ENCODE measurements at regions not wholly inside any gene's neighbourhood (a gene's known extent, or its start where the extent isn't known, plus 50 kb on each side); places are given as distances from the start of the nearest gene placed in this dataset.

DNA sequence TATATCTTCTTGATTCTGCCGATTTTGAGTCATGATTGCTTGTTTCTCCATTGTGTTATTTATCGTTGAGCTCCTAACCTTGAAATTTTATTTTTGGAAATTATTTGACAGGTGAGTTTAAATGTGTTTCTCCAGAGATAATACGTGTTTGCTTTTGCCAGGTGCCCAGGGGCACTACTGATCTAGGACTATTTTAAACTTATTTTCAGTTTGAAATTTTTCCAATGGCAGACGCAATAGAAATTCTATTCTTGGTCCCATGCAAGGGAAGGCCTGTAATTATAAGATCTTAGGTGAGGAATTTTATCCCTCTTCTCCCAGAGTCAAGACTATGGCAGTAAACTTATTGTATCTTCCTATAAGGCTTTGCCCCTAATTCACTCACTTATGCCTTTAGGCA, 252.8 kb downstream of the AEBP2 start:
- CTCF ChIA-PET = interaction anchor here (0.8 kb wide), 1 partner anchor 522 kb away, joined by 7 read pairs; no protein-coding TSS in a partner anchor
- TF ChIP-seq ZNF384 (IDR thresholded peaks at IDR 0.05) (no peak), SP1 (IDR thresholded peaks at IDR 0.05) (no peak), FOXK2 (IDR thresholded peaks at IDR 0.05) (no peak), SUZ12 (IDR thresholded peaks at IDR 0.05) (no peak), CTBP1 (IDR thresholded peaks at IDR 0.05; ENCODE audit: borderline replicate concordance) (no peak), FOXA1 (IDR thresholded peaks at IDR 0.05) (no peak), BHLHE40 (IDR thresholded peaks at IDR 0.05; ENCODE audit: borderline replicate concordance) (no peak), L3MBTL2 (conservative IDR thresholded peaks at IDR 0.05) (no peak), FOXM1 (IDR thresholded peaks at IDR 0.05; ENCODE audit: borderline replicate concordance) (no peak), HDGF (IDR thresholded peaks at IDR 0.05; ENCODE audit: borderline replicate concordance) (no peak), NFRKB (IDR thresholded peaks at IDR 0.05) (no peak), ELF4 (IDR thresholded peaks at IDR 0.05) (no peak), ARNT (IDR thresholded peaks at IDR 0.05) (no peak), LEF1 (IDR thresholded peaks at IDR 0.05; ENCODE audit: borderline replicate concordance) (no peak), TARDBP (IDR thresholded peaks at IDR 0.05) (no peak)
- TF ChIP-seq, protein P1, sequence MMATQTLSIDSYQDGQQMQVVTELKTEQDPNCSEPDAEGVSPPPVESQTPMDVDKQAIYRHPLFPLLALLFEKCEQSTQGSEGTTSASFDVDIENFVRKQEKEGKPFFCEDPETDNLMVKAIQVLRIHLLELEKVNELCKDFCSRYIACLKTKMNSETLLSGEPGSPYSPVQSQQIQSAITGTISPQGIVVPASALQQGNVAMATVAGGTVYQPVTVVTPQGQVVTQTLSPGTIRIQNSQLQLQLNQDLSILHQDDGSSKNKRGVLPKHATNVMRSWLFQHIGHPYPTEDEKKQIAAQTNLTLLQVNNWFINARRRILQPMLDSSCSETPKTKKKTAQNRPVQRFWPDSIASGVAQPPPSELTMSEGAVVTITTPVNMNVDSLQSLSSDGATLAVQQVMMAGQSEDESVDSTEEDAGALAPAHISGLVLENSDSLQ (IDR thresholded peaks at IDR 0.05) = no peak
- no peak for DNase-seq (ENCODE audit: extremely low spot score)
- POLR2A ChIA-PET = no interaction called here

DNA sequence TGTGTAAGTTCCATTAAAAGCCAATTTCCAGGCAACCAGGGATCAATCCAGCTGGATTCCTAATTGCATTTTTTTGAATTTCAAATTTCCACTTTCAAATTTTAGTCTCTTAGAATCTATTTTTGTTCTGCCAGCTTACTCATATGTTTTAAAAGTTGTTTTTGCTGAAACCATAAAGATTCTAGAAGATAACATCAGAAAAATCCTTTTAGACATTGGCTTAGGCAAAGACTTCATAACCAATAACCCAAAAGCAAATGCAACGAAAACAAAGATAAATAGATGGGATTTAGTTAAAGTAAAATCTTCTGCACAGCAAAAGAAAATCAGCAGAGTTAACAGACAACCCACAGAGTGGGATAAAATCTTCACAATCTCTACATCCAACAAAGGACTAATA, 253.3 kb downstream of the AEBP2 start:
- DNase-seq (ENCODE audit: extremely low spot score) = no peak
- TF ChIP-seq CTBP1 (IDR thresholded peaks at IDR 0.05; ENCODE audit: borderline replicate concordance) = no peak
- no peak for TF ChIP-seq SUZ12 (IDR thresholded peaks at IDR 0.05)
- TF ChIP-seq ARNT (IDR thresholded peaks at IDR 0.05) = no peak
- TF ChIP-seq, protein P1 (IDR thresholded peaks at IDR 0.05) = no peak
- TF ChIP-seq NFRKB (IDR thresholded peaks at IDR 0.05) = no peak
- TF ChIP-seq FOXM1 (IDR thresholded peaks at IDR 0.05; ENCODE audit: borderline replicate concordance) = no peak
- no peak for TF ChIP-seq BHLHE40 (IDR thresholded peaks at IDR 0.05; ENCODE audit: borderline replicate concordance)
- no peak for TF ChIP-seq ZNF384 (IDR thresholded peaks at IDR 0.05)
- TF ChIP-seq ELF4 (IDR thresholded peaks at IDR 0.05) = no peak
- TF ChIP-seq FOXA1 (IDR thresholded peaks at IDR 0.05) = no peak
- no peak for TF ChIP-seq FOXK2 (IDR thresholded peaks at IDR 0.05)
- no peak for TF ChIP-seq HDGF (IDR thresholded peaks at IDR 0.05; ENCODE audit: borderline replicate concordance)
- no peak for TF ChIP-seq LEF1 (IDR thresholded peaks at IDR 0.05; ENCODE audit: borderline replicate concordance)
- no peak for TF ChIP-seq TARDBP (IDR thresholded peaks at IDR 0.05)
- TF ChIP-seq L3MBTL2 (conservative IDR thresholded peaks at IDR 0.05) = no peak
- no peak for TF ChIP-seq SP1 (IDR thresholded peaks at IDR 0.05)
- POLR2A ChIA-PET = no interaction called here
- CTCF ChIA-PET = interaction anchor here (0.8 kb wide), 1 partner anchor 522 kb away, joined by 7 read pairs; no protein-coding TSS in a partner anchor

DNA sequence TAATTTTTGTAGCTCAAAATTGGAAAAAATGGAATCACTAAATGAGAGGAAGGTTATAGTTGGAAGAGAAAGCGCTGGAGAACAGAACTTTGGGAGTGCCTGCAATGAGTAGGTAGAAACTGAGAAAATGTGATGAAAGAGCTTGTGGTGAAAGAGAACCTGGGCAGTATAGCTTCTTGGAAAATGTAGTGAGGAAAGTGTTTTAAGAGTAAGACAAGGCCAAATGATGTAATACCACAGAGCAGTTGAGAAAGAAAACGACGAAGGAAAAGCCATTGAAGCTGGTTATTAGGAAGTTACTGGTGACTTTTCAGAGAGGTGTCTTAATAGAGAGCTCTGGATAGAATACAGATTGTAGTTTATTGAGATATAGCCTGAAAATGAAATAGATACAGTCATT, 255.3 kb downstream of the AEBP2 start:
- no peak for DNase-seq (ENCODE audit: extremely low spot score)
- ChIA-PET CTCF (no interaction called here), POLR2A (no interaction called here)
- TF ChIP-seq SUZ12 (IDR thresholded peaks at IDR 0.05) = no peak
- no peak for TF ChIP-seq TARDBP (IDR thresholded peaks at IDR 0.05)
- TF ChIP-seq NFRKB (IDR thresholded peaks at IDR 0.05) = no peak

DNA sequence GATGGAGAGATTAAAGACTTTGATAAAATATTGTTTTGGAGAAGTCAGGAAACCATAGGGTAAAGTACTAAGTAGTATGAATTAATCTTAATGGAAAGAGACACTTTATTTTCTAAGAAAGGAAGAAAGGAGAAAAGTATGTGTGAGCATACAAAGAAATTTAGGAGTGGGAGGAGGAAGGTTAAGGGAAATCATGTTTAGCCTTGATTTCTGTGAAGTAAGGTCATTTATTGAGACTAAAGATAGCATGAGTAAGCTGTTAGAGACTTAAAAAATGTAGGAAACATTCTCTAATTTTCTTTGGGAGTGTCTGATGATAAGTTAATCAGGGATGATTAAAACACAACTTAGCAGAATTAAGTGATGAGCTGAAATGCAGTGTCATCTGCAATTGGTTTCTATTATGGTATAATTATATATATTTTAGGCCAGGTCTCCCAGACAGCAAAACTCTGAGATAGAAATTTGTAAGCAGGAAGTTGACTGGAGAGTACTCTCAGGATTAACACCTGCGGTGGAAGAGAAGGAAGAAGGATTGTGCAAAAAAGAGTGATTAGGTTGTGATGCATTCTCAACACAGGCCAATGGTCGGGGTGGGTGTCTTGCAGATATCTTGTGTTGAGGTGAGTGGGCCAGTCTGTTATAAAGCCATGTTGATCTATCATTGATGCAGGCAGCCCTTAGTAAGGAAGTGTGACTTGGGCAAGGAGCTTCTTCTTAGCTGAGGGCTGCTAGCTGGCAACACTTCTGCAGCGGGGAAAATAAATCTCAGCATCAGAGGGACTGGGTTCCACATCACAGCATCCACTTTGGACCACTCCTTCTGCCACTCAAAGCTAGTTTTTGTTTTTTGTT, 256.2 kb downstream of the AEBP2 start:
- ChIA-PET POLR2A (no interaction called here), CTCF (no interaction called here)
- TF ChIP-seq CTBP1 (IDR thresholded peaks at IDR 0.05; ENCODE audit: borderline replicate concordance) (no peak), FOXM1 (IDR thresholded peaks at IDR 0.05; ENCODE audit: borderline replicate concordance) (no peak), ARNT (IDR thresholded peaks at IDR 0.05) (no peak), LEF1 (IDR thresholded peaks at IDR 0.05; ENCODE audit: borderline replicate concordance) (no peak), HDGF (IDR thresholded peaks at IDR 0.05; ENCODE audit: borderline replicate concordance) (no peak), NFRKB (IDR thresholded peaks at IDR 0.05) (no peak), TARDBP (IDR thresholded peaks at IDR 0.05) (no peak), FOXA1 (IDR thresholded peaks at IDR 0.05) (no peak), BHLHE40 (IDR thresholded peaks at IDR 0.05; ENCODE audit: borderline replicate concordance) (no peak), SUZ12 (IDR thresholded peaks at IDR 0.05) (no peak), FOXK2 (IDR thresholded peaks at IDR 0.05) (no peak)
- no peak for DNase-seq (ENCODE audit: extremely low spot score)

DNA sequence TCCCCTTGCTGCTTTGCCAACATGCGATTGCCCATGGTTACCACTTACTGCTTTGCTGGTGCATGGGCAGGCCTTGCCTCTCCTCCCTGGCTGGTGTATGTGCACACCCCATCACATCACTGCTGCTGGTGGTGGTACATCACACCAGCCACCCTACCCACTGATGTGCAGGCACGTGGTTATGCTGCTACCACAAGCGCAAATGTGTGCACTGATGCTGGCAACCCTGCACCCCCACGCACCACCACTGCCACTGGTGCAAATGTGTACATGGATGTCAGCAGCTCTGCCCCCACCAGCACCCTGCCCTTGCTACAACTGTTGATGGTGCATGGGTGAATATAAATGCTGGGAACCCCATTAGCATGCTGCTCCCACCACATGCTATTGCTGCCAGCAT, 261.7 kb downstream of the AEBP2 start:
- no peak for TF ChIP-seq NFRKB (IDR thresholded peaks at IDR 0.05)
- TF ChIP-seq SP1 (IDR thresholded peaks at IDR 0.05) = no peak
- no peak for TF ChIP-seq ARNT (IDR thresholded peaks at IDR 0.05)
- no peak for TF ChIP-seq SUZ12 (IDR thresholded peaks at IDR 0.05)
- DNase-seq (ENCODE audit: extremely low spot score) = no peak
- POLR2A ChIA-PET = no interaction called here
- CTCF ChIA-PET = no interaction called here

DNA sequence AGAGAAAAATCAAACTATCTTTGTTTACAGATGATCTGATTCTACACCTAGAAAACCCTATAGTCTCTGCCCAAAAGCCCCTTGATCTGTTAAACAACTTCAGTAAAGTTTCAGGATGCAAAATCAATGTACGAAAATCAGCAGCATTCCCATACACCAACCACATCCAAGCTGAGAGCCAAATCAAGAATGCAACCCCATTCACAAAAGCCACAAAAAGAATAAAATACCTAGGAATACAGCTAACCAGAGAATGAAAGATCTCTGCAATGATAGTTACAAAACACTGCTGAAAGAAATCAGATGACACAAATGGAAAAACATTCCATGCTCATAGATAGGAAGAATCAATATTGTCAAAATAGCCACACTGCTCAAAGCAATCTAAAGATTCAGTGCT, 265.7 kb downstream of the AEBP2 start:
- POLR2A ChIA-PET = no interaction called here
- DNase-seq (ENCODE audit: extremely low spot score) = no peak
- no peak for TF ChIP-seq FOXA1 (IDR thresholded peaks at IDR 0.05)
- TF ChIP-seq LEF1 (IDR thresholded peaks at IDR 0.05; ENCODE audit: borderline replicate concordance) = no peak
- no peak for TF ChIP-seq FOXK2 (IDR thresholded peaks at IDR 0.05)
- no peak for TF ChIP-seq CTBP1 (IDR thresholded peaks at IDR 0.05; ENCODE audit: borderline replicate concordance)
- no peak for TF ChIP-seq FOXM1 (IDR thresholded peaks at IDR 0.05; ENCODE audit: borderline replicate concordance)
- no peak for TF ChIP-seq ELF4 (IDR thresholded peaks at IDR 0.05)
- TF ChIP-seq ARNT (IDR thresholded peaks at IDR 0.05) = no peak
- no peak for TF ChIP-seq NFRKB (IDR thresholded peaks at IDR 0.05)
- TF ChIP-seq HDGF (IDR thresholded peaks at IDR 0.05; ENCODE audit: borderline replicate concordance) = no peak
- no peak for TF ChIP-seq SP1 (IDR thresholded peaks at IDR 0.05)
- TF ChIP-seq ZNF384 (IDR thresholded peaks at IDR 0.05) = no peak
- TF ChIP-seq SUZ12 (IDR thresholded peaks at IDR 0.05) = no peak
- TF ChIP-seq L3MBTL2 (conservative IDR thresholded peaks at IDR 0.05) = no peak
- TF ChIP-seq, protein P1 (IDR thresholded peaks at IDR 0.05) = no peak
- TF ChIP-seq BHLHE40 (IDR thresholded peaks at IDR 0.05; ENCODE audit: borderline replicate concordance) = no peak
- no peak for TF ChIP-seq TARDBP (IDR thresholded peaks at IDR 0.05)
- CTCF ChIA-PET = no interaction called here

All from HEK293T (cell line).